B cell (primary cell): ENCODE measurements at regions not wholly inside any gene's neighbourhood (a gene's known extent, or its start where the extent isn't known, plus 50 kb on each side); places are given as distances from the start of the nearest gene placed in this dataset.

Source experiments
- ATAC-seq: fragments of 200-7000 bp; cut with Tn5 transposase; one replicate; pipeline ENCODE4 v1.10.0; 2021; ENCODE audit warnings: low read depth, mild to moderate bottlenecking, moderate number of reproducible peaks, moderate library complexity
- CTCF ChIA-PET: fragments of 350-600 bp; sonication (Branson Sonifier 250); formaldehyde crosslinking; loops from one replicate; lab custom pipeline; 2021; ENCODE audit warnings: antibody characterized with exemption, inconsistent platforms; lab: Charles Lee
- POLR2A ChIA-PET: fragments of 350-600 bp; sonication (Branson Sonifier 250); formaldehyde crosslinking; loops from one replicate; lab custom pipeline; 2021; ENCODE audit warnings: antibody characterized with exemption; lab: Charles Lee
- DNase-seq: peaks from one replicate; pipeline ENCODE4 v3.0.0; 2013
- H2AFZ ChIP-seq: 2 replicates; pipeline ENCODE4 v1.6.1; 2012; ENCODE audit warnings: mild to moderate bottlenecking, low read depth, low read length; ENCODE audit not compliant: insufficient read depth, poor library complexity, severe bottlenecking
- H3K27ac ChIP-seq, 2 donors: 1 replicate in 1 of 2; 2 replicates in 1 of 2; pipeline ENCODE4 v1.5.1; 2012 to 2013; ENCODE audit warnings: low read length in 2 of 2, mild to moderate bottlenecking in 2 of 2, moderate library complexity in 1 of 2
- H3K27me3 ChIP-seq, 4 experiments: fragments of 200-600 bp in 1 of 4; sonication (generic) in 1 of 4; replicated peaks in 1 of 4; 1 replicate in 2 of 4; 2 replicates in 2 of 4; pipeline versions ENCODE4 v1.6.1 to v1.7.0; 2013 to 2016; ENCODE audit warnings: low read length in 3 of 4, mild to moderate bottlenecking in 2 of 4, mixed read lengths in 1 of 4, moderate library complexity in 1 of 4; ENCODE audit not compliant: insufficient read depth in 4 of 4, control insufficient read depth in 3 of 4; ENCODE audit errors: control extremely low read depth in 1 of 4
- H3K36me3 ChIP-seq, 2 experiments: replicated peaks in 1 of 2; 1 replicate in 1 of 2; 2 replicates in 1 of 2; pipeline versions ENCODE4 v1.6.1 to v1.7.1; 2013; ENCODE audit warnings: low read length in 1 of 2; ENCODE audit not compliant: insufficient read depth in 2 of 2, control insufficient read depth in 1 of 2; ENCODE audit errors: control extremely low read depth in 1 of 2, extremely low read depth in 1 of 2
- H3K4me1 ChIP-seq, 2 donors: fragments of 200-600 bp in 1 of 2; sonication (generic) in 1 of 2; 1 replicate in 1 of 2; 2 replicates in 1 of 2; pipeline versions ENCODE4 v1.5.1 to v1.6.1; 2013 to 2017; ENCODE audit warnings: low read length in 2 of 2; ENCODE audit not compliant: control insufficient read depth in 2 of 2, insufficient read depth in 2 of 2
- H3K4me2 ChIP-seq: replicated peaks from 2 replicates; pipeline ENCODE3; 2012; ENCODE audit warnings: mild to moderate bottlenecking, low read depth, low read length; ENCODE audit not compliant: poor library complexity, severe bottlenecking
- H3K4me3 ChIP-seq, 5 experiments: fragments of 200-600 bp in 1 of 5; sonication (generic) in 1 of 5; 1 replicate in 3 of 5; 2 replicates in 2 of 5; pipeline versions ENCODE4 v1.5.1 to v1.7.0; 2011 to 2016; ENCODE audit warnings: low read length in 4 of 5, mild to moderate bottlenecking in 4 of 5, low read depth in 2 of 5, control low read depth in 1 of 5, moderate library complexity in 1 of 5; ENCODE audit not compliant: insufficient read depth in 1 of 5; ENCODE audit errors: control extremely low read depth in 1 of 5, extremely low read depth in 1 of 5
- H3K79me2 ChIP-seq: fragments of 200-600 bp; sonication (generic); one replicate; pipeline ENCODE4 v1.6.0; 2016; ENCODE audit warnings: low read length; ENCODE audit not compliant: control insufficient read depth, insufficient read depth
- H3K9ac ChIP-seq: fragments of 200-600 bp; sonication (generic); 2 replicates; pipeline ENCODE4 v1.6.1; 2017; ENCODE audit warnings: mild to moderate bottlenecking, low read length, moderate library complexity
- H3K9me3 ChIP-seq, 3 donors: one replicate each; pipeline versions ENCODE4 v1.6.1 to v1.7.1; 2013; ENCODE audit warnings: low read length in 2 of 3; ENCODE audit not compliant: control insufficient read depth in 2 of 3, insufficient read depth in 1 of 3; ENCODE audit errors: control extremely low read depth in 1 of 3
- H4K20me1 ChIP-seq: 2 replicates; pipeline ENCODE4 v1.6.0; 2012; ENCODE audit warnings: mild to moderate bottlenecking, low read length; ENCODE audit not compliant: insufficient read depth, control insufficient read depth, poor library complexity, severe bottlenecking
- H3K27ac Mint-ChIP-seq: one replicate; pipeline ENCODE4 v1.8.0; 2021; ENCODE audit warnings: mixed read lengths
- H3K27me3 Mint-ChIP-seq: one replicate; pipeline ENCODE4 v1.8.0; 2021; ENCODE audit warnings: mixed read lengths
- H3K4me1 Mint-ChIP-seq: one replicate; pipeline ENCODE4 v1.8.0; 2021; ENCODE audit warnings: mixed read lengths
- H3K4me3 Mint-ChIP-seq: one replicate; pipeline ENCODE4 v1.8.0; 2021; ENCODE audit warnings: mixed read lengths
- H3K9me3 Mint-ChIP-seq: one replicate; pipeline ENCODE4 v1.8.0; 2022; ENCODE audit warnings: mixed read lengths; ENCODE audit not compliant: insufficient read depth
- EZH2 ChIP-seq: IDR thresholded peaks from 2 replicates; pipeline ENCODE4 v1.6.1; 2012; ENCODE audit warnings: borderline replicate concordance, low read depth, mild to moderate bottlenecking, moderate library complexity, low read length; ENCODE audit not compliant: insufficient read depth, poor library complexity, severe bottlenecking
- WGBS: methylation state at CpG from one replicate; pipeline ENCODE4 v1.1.5; 2013; ENCODE audit warnings: missing lambda C conversion rate; ENCODE audit not compliant: insufficient coverage; 5-methylcytosine and 5-hydroxymethylcytosine counted together
- intact Hi-C: fragments of 100-400 bp; cut with micrococcal nuclease; formaldehyde crosslinking; loops from one replicate; pipeline ENCODE4 v1.10.0; 2022
- TF ChIP-seq, protein P1 (sequence below): fragments of 200-600 bp; IDR thresholded peaks from one replicate; pipeline ENCODE4 v1.8.0; 2022; ENCODE audit warnings: antibody characterized with exemption, mild to moderate bottlenecking

DNA sequence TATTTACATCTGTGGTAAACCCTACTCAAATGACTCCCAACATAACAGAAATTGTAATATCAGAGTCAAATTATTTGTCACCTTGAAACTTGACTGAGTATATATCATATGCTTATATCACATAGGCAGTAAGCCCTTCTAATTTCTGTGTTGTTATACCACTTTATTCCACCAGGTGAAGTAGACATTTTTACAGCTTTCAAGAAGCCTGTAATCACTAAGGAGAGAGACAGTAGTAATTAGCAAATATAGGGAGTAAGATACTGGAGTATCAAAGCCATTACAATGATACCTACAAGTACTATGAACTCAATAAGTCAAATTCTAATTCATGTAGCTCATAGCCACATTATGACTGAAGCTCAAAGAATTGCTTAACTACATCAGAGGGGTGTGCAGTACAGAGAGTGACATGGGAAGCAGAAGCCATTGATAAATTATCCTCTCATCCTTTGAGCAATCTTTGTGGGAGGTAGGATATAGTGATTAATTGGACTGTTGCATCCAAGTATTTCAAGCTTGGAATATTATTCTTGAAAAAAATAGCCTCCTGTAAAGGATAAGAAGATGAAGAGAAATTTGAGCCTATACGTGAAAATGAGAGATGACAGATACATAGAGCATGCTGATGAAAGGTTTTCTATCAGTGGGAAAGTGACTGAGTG lies 1005.9 kb downstream of the ZPLD1 start:
- ChIA-PET CTCF (no interaction called here), POLR2A (no interaction called here)
- H2AFZ ChIP-seq = no peak overlapping the region
- peaks cover 0 to 16% (median 3%) of the 10 kb centered on the region in 3 donors for H3K9me3 ChIP-seq
- Mint-ChIP-seq H3K27me3 (no peaks in the 10 kb centered on the region), H3K9me3 (peaks cover 7% of the 10 kb centered on the region), H3K4me1 (no peaks in the 10 kb centered on the region), H3K4me3 (no peak overlapping the region), H3K27ac (no peak overlapping the region)
- intact Hi-C loops = no loop called here
- WGBS = 60% methylated on average over 1 of the region's 1 CpG
- H3K27ac ChIP-seq = no peak overlapping the region
- no peak overlapping the region for H3K4me2 ChIP-seq
- H3K79me2 ChIP-seq = no peaks in the 10 kb centered on the region
- no peaks in the 10 kb centered on the region for H3K36me3 ChIP-seq
- ATAC-seq = no peak
- no peaks in the 10 kb centered on the region for H3K4me1 ChIP-seq
- H3K27me3 ChIP-seq = no peaks in the 10 kb centered on the region
- DNase-seq = no peak
- H4K20me1 ChIP-seq = no peaks in the 10 kb centered on the region
- no peak for TF ChIP-seq EZH2
- TF ChIP-seq, protein P1, sequence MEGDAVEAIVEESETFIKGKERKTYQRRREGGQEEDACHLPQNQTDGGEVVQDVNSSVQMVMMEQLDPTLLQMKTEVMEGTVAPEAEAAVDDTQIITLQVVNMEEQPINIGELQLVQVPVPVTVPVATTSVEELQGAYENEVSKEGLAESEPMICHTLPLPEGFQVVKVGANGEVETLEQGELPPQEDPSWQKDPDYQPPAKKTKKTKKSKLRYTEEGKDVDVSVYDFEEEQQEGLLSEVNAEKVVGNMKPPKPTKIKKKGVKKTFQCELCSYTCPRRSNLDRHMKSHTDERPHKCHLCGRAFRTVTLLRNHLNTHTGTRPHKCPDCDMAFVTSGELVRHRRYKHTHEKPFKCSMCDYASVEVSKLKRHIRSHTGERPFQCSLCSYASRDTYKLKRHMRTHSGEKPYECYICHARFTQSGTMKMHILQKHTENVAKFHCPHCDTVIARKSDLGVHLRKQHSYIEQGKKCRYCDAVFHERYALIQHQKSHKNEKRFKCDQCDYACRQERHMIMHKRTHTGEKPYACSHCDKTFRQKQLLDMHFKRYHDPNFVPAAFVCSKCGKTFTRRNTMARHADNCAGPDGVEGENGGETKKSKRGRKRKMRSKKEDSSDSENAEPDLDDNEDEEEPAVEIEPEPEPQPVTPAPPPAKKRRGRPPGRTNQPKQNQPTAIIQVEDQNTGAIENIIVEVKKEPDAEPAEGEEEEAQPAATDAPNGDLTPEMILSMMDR = peak; percentile 44
- no peak overlapping the region for H3K4me3 ChIP-seq
- no peak overlapping the region for H3K9ac ChIP-seq

DNA sequence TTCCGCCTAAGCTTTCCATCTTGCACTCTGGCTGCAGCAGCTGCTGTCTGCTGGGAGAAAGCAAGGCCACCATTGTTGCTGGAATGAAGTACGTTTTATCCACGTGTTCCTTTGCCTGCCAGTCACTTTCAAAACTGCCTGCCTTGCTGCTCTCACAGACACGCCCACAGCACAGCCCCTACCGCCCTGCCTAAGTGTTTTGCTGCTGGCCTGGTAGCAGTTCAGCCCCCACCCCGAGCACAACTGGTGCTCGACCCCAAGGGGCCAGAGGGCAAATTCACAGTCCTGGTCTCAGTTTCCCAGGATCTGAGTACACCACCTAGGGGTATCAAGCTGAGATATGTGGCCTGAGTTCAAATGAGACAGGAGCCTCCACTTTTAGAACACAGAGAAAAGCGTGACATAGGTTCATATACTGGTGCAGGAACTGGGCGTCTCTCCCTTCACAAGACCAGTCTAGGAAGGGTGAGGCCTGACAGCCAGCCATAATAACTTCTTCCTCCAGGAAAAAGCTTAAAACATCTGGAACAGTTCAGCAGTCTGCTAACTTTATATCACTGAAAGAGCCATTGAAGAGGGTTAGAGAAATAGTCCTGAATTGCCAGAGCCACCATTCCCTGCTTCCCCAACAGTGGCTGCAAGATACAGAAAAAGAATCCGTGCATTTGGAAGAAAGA lies 1012.3 kb downstream of the ZPLD1 start:
- Mint-ChIP-seq H3K4me3 (no peak overlapping the region), H3K9me3 (no peaks in the 10 kb centered on the region), H3K27me3 (no peaks in the 10 kb centered on the region), H3K27ac (no peak overlapping the region), H3K4me1 (no peaks in the 10 kb centered on the region)
- Histone ChIP-seq H2AFZ (no peak overlapping the region), H3K79me2 (no peaks in the 10 kb centered on the region), H3K36me3 (no peaks in the 10 kb centered on the region), H3K27ac (no peak overlapping the region), H3K27me3 (no peaks in the 10 kb centered on the region), H3K4me2 (no peak overlapping the region), H4K20me1 (no peaks in the 10 kb centered on the region), H3K9ac (no peak overlapping the region), H3K4me3 (no peak overlapping the region), H3K4me1 (no peaks in the 10 kb centered on the region), H3K9me3 (peaks cover 0 to 12% (median 0%) of the 10 kb centered on the region in 3 donors)
- DNase-seq (no peak), ATAC-seq (no peak)
- CTCF ChIA-PET = no interaction called here
- no peak for TF ChIP-seq EZH2
- TF ChIP-seq, protein P1 = no peak
- POLR2A ChIA-PET = no interaction called here
- 79% methylated on average over 7 of the region's 10 CpGs for WGBS
- intact Hi-C loops = no loop called here
